ENCODE measurements at regions not wholly inside any gene's neighbourhood (a gene's known extent, or its start where the extent isn't known, plus 50 kb on each side); places are given as distances from the start of the nearest gene placed in this dataset.

- no peak for TF ChIP-seq CTCF (IDR thresholded peaks at IDR 0.05; ENCODE audit: borderline replicate concordance, extremely low read depth, low read length, poor library complexity, severe bottlenecking)
- no peak for TF ChIP-seq EZH2 (IDR thresholded peaks at IDR 0.05; ENCODE audit: borderline replicate concordance, low read depth, low read length, severe bottlenecking)
Measured at GRCh38 chr6:43847741-43848630, 78.0 kb downstream of the VEGFA start.

Measured in DND-41 (cell line).